NB4 (cell line): ENCODE measurements at regions not wholly inside any gene's neighbourhood (a gene's known extent, or its start where the extent isn't known, plus 50 kb on each side); places are given as distances from the start of the nearest gene placed in this dataset.

ENCODE experiments used
- DNase-seq: peaks from one replicate; pipeline ENCODE4 v3.0.0; 2010; ENCODE audit warnings: low read depth
- H3K4me3 ChIP-seq: one replicate; pipeline ENCODE4 v1.5.1; 2011; ENCODE audit warnings: mild to moderate bottlenecking, low read depth, low read length, moderate library complexity
- MYC ChIP-seq: IDR thresholded peaks from 2 replicates; pipeline ENCODE4 v1.6.1; 2011; ENCODE audit warnings: low read depth, low read length
- POLR2A ChIP-seq: IDR thresholded peaks from 2 replicates; pipeline ENCODE4 v1.6.1; 2011; ENCODE audit warnings: mild to moderate bottlenecking; ENCODE audit not compliant: insufficient read length; ENCODE audit errors: extremely low read depth
- TF ChIP-seq, protein P1 (sequence below): IDR thresholded peaks from one replicate; pipeline ENCODE4 v1.5.1; 2012; ENCODE audit warnings: low read depth, low read length
- TF ChIP-seq, protein P2 (sequence below): IDR thresholded peaks from 2 replicates; pipeline ENCODE4 v1.6.1; 2011; ENCODE audit warnings: low read depth, low read length

DNA sequence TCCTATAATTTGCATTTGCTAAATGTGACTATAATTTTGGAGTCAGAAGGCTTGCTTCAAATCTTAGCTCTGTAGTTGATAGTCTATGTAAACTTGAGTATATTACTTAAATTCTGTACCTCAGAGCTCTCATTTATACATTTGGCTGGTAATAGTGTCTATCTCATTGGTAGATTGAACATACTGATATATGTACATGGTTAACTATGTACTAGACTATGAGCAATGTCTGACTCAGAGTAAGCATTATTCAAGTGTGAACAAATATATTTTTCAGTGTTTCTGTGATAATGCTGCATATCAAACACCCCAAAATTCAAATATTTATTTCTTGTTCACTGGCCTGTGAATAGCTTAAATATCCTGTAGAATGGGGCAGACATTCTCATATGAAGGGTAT is 1568.9 kb upstream of the PABPC4L start:
- TF ChIP-seq POLR2A (no peak), MYC (no peak)
- TF ChIP-seq, protein P1, sequence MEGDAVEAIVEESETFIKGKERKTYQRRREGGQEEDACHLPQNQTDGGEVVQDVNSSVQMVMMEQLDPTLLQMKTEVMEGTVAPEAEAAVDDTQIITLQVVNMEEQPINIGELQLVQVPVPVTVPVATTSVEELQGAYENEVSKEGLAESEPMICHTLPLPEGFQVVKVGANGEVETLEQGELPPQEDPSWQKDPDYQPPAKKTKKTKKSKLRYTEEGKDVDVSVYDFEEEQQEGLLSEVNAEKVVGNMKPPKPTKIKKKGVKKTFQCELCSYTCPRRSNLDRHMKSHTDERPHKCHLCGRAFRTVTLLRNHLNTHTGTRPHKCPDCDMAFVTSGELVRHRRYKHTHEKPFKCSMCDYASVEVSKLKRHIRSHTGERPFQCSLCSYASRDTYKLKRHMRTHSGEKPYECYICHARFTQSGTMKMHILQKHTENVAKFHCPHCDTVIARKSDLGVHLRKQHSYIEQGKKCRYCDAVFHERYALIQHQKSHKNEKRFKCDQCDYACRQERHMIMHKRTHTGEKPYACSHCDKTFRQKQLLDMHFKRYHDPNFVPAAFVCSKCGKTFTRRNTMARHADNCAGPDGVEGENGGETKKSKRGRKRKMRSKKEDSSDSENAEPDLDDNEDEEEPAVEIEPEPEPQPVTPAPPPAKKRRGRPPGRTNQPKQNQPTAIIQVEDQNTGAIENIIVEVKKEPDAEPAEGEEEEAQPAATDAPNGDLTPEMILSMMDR = no peak
- TF ChIP-seq, protein P2, sequence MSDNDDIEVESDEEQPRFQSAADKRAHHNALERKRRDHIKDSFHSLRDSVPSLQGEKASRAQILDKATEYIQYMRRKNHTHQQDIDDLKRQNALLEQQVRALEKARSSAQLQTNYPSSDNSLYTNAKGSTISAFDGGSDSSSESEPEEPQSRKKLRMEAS = no peak
- DNase-seq = no peak
- H3K4me3 ChIP-seq = no peak overlapping the region

DNA sequence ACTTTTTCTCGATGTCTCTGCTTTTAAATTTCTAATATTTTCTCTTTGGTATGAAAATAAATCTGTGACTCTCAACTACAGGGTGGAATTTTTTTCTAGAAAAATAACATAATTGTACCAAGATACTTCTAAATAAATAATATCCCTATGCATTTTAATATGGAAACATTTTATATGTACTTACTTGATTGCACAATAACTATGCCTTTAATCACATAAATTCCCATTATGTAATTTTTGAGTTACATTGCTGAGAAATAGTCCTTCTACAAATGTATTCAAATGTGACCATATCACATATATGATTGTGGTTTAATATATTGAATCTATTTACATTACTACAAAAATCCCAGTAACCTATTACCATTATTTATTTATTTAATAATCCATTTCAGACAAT is 1543.3 kb upstream of the PABPC4L start:
- no peak for DNase-seq
- no peak for TF ChIP-seq POLR2A
- TF ChIP-seq, protein P2 = no peak
- TF ChIP-seq, protein P1 = no peak
- no peak for TF ChIP-seq MYC
- H3K4me3 ChIP-seq = no peak overlapping the region

DNA sequence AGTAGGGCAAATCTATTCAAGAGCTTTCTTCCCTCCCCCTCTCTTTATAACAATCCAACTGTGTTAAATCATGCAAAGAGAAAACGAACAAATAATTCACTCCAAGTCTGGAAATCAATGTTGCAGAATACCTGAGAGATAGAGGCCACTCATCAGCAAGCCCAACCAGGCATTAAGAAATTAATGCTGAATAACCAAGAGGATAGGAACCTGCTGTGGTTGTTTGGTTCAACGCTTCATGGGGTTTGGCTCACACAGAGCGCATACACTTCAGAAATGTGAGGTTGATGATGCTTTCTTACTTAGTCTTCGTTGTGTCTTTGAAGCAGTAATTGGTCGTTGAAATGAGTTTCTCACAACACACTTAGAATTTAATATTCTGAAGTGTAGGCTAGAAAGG is 1540.0 kb upstream of the PABPC4L start:
- TF ChIP-seq, protein P2 = no peak
- TF ChIP-seq, protein P1 = no peak
- TF ChIP-seq MYC (no peak), POLR2A (no peak)
- no peak overlapping the region for H3K4me3 ChIP-seq
- no peak for DNase-seq

DNA sequence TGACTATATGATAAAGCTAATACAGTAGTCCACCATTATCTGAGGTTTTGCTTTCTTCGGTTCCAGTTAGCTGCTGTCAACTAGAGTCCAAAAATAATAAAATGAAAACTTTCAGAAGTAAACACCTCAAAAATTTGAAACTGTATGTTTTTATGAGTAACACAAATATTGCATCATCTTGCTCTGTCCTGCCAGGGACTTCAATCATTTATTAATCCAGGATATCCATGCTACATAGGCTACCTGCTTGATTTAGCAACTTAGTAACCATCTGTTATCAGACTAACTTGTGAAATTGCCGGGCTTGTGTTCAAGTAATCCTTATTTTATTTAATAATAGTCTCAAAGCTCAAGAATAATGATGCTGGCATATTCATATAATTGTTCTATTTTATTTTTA is 1537.8 kb upstream of the PABPC4L start:
- H3K4me3 ChIP-seq = no peak overlapping the region
- no peak for DNase-seq
- TF ChIP-seq, protein P1 = no peak
- TF ChIP-seq MYC (no peak), POLR2A (no peak)
- TF ChIP-seq, protein P2 = no peak

DNA sequence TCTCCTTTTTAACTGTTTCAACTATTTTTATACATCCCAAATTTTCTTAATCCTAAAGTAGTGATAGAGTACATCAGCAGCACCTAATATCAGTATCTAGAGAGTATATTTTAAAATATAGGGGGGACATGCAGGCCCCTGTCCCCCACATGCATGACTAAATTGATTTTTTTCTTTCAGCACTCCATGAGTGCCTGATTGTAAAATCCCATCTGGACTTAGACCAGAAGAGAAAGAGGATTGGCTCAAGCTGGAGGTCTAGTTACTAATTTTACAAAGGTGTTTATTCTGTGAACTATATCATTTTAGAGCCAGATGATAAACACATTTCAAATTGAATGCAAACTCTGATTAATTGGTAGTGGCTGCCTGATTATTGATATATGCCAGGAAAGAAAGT is 1533.9 kb upstream of the PABPC4L start:
- no peak for DNase-seq
- no peak overlapping the region for H3K4me3 ChIP-seq
- TF ChIP-seq, protein P1 = no peak
- TF ChIP-seq, protein P2 = no peak
- TF ChIP-seq POLR2A (no peak), MYC (no peak)

DNA sequence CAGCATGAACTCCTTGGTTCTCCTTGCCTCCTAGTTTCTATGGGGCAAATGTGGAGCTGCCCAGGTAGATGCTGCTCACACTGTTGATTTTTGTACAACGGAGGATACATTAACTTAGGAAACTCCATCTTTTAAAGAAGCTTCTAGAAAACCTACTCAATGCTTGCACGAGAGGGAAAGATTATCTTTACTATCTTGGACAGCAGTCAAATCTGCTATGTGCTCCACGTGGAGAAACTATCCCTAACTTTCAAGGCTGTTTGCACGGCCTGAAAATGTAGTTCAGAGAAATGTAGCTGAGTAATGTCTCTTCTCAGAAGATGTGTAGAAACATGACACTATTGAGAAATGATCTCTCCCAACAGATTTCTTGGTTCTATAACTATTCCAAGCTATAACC is 1530.9 kb upstream of the PABPC4L start:
- H3K4me3 ChIP-seq = no peak overlapping the region
- no peak for DNase-seq
- no peak for TF ChIP-seq POLR2A
- TF ChIP-seq MYC = no peak
- TF ChIP-seq, protein P2 = no peak
- TF ChIP-seq, protein P1 = no peak
